ENCODE measurements at regions not wholly inside any gene's neighbourhood (a gene's known extent, or its start where the extent isn't known, plus 50 kb on each side); places are given as distances from the start of the nearest gene placed in this dataset.

GRCh38 chr20:12177657-12178293, 260.1 kb downstream of the BTBD3 start:
- H3K9me3 ChIP-seq (ENCODE audit: low read length), result peaks cover 50% of the 10 kb centered on the region
- no peak overlapping the region for H3K27ac ChIP-seq (ENCODE audit: low read length)
- H3K79me2 ChIP-seq (ENCODE audit: low read length), result no peaks in the 10 kb centered on the region
- H4K20me1 ChIP-seq (ENCODE audit: insufficient read depth, low read depth, low read length), result no peaks in the 10 kb centered on the region
- no peak overlapping the region for H3K4me2 ChIP-seq (ENCODE audit: low read depth, low read length, poor library complexity, severe bottlenecking)
- no peaks in the 10 kb centered on the region for H3K27me3 ChIP-seq (ENCODE audit: low read length)
- no peak overlapping the region for H2AFZ ChIP-seq (ENCODE audit: low read length)
- no peaks in the 10 kb centered on the region for H3K9me2 ChIP-seq (replicated peaks; ENCODE audit: insufficient read depth, low read length)
- H3K4me1 ChIP-seq (ENCODE audit: low read length), result no peaks in the 10 kb centered on the region
- no peak for DNase-seq
- H3K36me3 ChIP-seq (ENCODE audit: insufficient read depth, low read length), result no peaks in the 10 kb centered on the region
- no peak overlapping the region for H3K4me3 ChIP-seq (ENCODE audit: low read length)
- no peak overlapping the region for H3K9ac ChIP-seq (ENCODE audit: low read length)

- Histone ChIP-seq H2AFZ (ENCODE audit: low read length) (no peak overlapping the region), H3K27me3 (ENCODE audit: low read length) (no peaks in the 10 kb centered on the region), H3K4me1 (ENCODE audit: low read length) (no peaks in the 10 kb centered on the region), H3K4me2 (ENCODE audit: low read depth, low read length, poor library complexity, severe bottlenecking) (no peak overlapping the region), H3K4me3 (ENCODE audit: low read length) (no peak overlapping the region), H3K36me3 (ENCODE audit: insufficient read depth, low read length) (no peaks in the 10 kb centered on the region), H3K9ac (ENCODE audit: low read length) (no peak overlapping the region), H3K79me2 (ENCODE audit: low read length) (no peaks in the 10 kb centered on the region), H3K9me2 (replicated peaks; ENCODE audit: insufficient read depth, low read length) (no peaks in the 10 kb centered on the region), H4K20me1 (ENCODE audit: insufficient read depth, low read depth, low read length) (no peaks in the 10 kb centered on the region), H3K9me3 (ENCODE audit: low read length) (peaks cover 45% of the 10 kb centered on the region), H3K27ac (ENCODE audit: low read length) (no peak overlapping the region)
- DNase-seq, result no peak
Observed at GRCh38 chr20:12179692-12180091, 262.0 kb downstream of the BTBD3 start.

- Histone ChIP-seq H3K9me3 (ENCODE audit: low read length) (peaks cover 42% of the 10 kb centered on the region), H3K4me1 (ENCODE audit: low read length) (no peaks in the 10 kb centered on the region), H3K27me3 (ENCODE audit: low read length) (no peaks in the 10 kb centered on the region), H3K9ac (ENCODE audit: low read length) (no peak overlapping the region), H3K9me2 (replicated peaks; ENCODE audit: insufficient read depth, low read length) (no peaks in the 10 kb centered on the region), H4K20me1 (ENCODE audit: insufficient read depth, low read depth, low read length) (no peaks in the 10 kb centered on the region), H3K36me3 (ENCODE audit: insufficient read depth, low read length) (no peaks in the 10 kb centered on the region), H3K79me2 (ENCODE audit: low read length) (no peaks in the 10 kb centered on the region), H3K27ac (ENCODE audit: low read length) (no peak overlapping the region), H3K4me2 (ENCODE audit: low read depth, low read length, poor library complexity, severe bottlenecking) (no peak overlapping the region), H2AFZ (ENCODE audit: low read length) (no peak overlapping the region), H3K4me3 (ENCODE audit: low read length) (no peak overlapping the region)
- DNase-seq, result no peak
Observed at GRCh38 chr20:12180107-12180661, 262.5 kb downstream of the BTBD3 start.

GRCh38 chr20:12198281-12198680, 280.6 kb downstream of the BTBD3 start:
- Histone ChIP-seq H3K4me1 (ENCODE audit: low read length) (no peaks in the 10 kb centered on the region), H3K9me2 (replicated peaks; ENCODE audit: insufficient read depth, low read length) (no peaks in the 10 kb centered on the region), H3K9me3 (ENCODE audit: low read length) (peaks cover 31% of the 10 kb centered on the region), H2AFZ (ENCODE audit: low read length) (no peak overlapping the region), H3K27me3 (ENCODE audit: low read length) (no peaks in the 10 kb centered on the region), H3K79me2 (ENCODE audit: low read length) (no peaks in the 10 kb centered on the region), H3K4me2 (ENCODE audit: low read depth, low read length, poor library complexity, severe bottlenecking) (no peak overlapping the region), H4K20me1 (ENCODE audit: insufficient read depth, low read depth, low read length) (no peaks in the 10 kb centered on the region), H3K9ac (ENCODE audit: low read length) (no peak overlapping the region), H3K36me3 (ENCODE audit: insufficient read depth, low read length) (no peaks in the 10 kb centered on the region), H3K27ac (ENCODE audit: low read length) (no peak overlapping the region), H3K4me3 (ENCODE audit: low read length) (no peak overlapping the region)
- no peak for DNase-seq

- Histone ChIP-seq H3K79me2 (ENCODE audit: low read length) (no peaks in the 10 kb centered on the region), H3K4me3 (ENCODE audit: low read length) (no peak overlapping the region), H3K27me3 (ENCODE audit: low read length) (no peaks in the 10 kb centered on the region), H3K9ac (ENCODE audit: low read length) (no peak overlapping the region), H3K9me3 (ENCODE audit: low read length) (peaks cover 27% of the 10 kb centered on the region), H3K9me2 (replicated peaks; ENCODE audit: insufficient read depth, low read length) (no peaks in the 10 kb centered on the region), H3K27ac (ENCODE audit: low read length) (no peak overlapping the region), H3K36me3 (ENCODE audit: insufficient read depth, low read length) (no peaks in the 10 kb centered on the region), H3K4me2 (ENCODE audit: low read depth, low read length, poor library complexity, severe bottlenecking) (no peak overlapping the region), H3K4me1 (ENCODE audit: low read length) (no peaks in the 10 kb centered on the region), H2AFZ (ENCODE audit: low read length) (no peak overlapping the region), H4K20me1 (ENCODE audit: insufficient read depth, low read depth, low read length) (no peaks in the 10 kb centered on the region)
- no peak for DNase-seq
Observed at GRCh38 chr20:12199703-12200102, 282.0 kb downstream of the BTBD3 start.

- DNase-seq, result no peak
- no peak overlapping the region for H3K4me3 ChIP-seq (ENCODE audit: low read length)
- no peaks in the 10 kb centered on the region for H4K20me1 ChIP-seq (ENCODE audit: insufficient read depth, low read depth, low read length)
- H3K9ac ChIP-seq (ENCODE audit: low read length), result no peak overlapping the region
- H3K27me3 ChIP-seq (ENCODE audit: low read length), result no peaks in the 10 kb centered on the region
- H3K9me2 ChIP-seq (replicated peaks; ENCODE audit: insufficient read depth, low read length), result no peaks in the 10 kb centered on the region
- no peak overlapping the region for H3K27ac ChIP-seq (ENCODE audit: low read length)
- no peaks in the 10 kb centered on the region for H3K79me2 ChIP-seq (ENCODE audit: low read length)
- H2AFZ ChIP-seq (ENCODE audit: low read length), result no peak overlapping the region
- no peak overlapping the region for H3K4me2 ChIP-seq (ENCODE audit: low read depth, low read length, poor library complexity, severe bottlenecking)
- no peaks in the 10 kb centered on the region for H3K4me1 ChIP-seq (ENCODE audit: low read length)
- peaks cover 35% of the 10 kb centered on the region for H3K9me3 ChIP-seq (ENCODE audit: low read length)
- no peaks in the 10 kb centered on the region for H3K36me3 ChIP-seq (ENCODE audit: insufficient read depth, low read length)
Observed at GRCh38 chr20:12201289-12201991, 283.7 kb downstream of the BTBD3 start.

- Histone ChIP-seq H3K4me2 (ENCODE audit: low read depth, low read length, poor library complexity, severe bottlenecking) (no peak overlapping the region), H3K4me3 (ENCODE audit: low read length) (no peak overlapping the region), H3K27me3 (ENCODE audit: low read length) (no peaks in the 10 kb centered on the region), H3K4me1 (ENCODE audit: low read length) (no peaks in the 10 kb centered on the region), H2AFZ (ENCODE audit: low read length) (no peak overlapping the region), H3K27ac (ENCODE audit: low read length) (no peak overlapping the region), H4K20me1 (ENCODE audit: insufficient read depth, low read depth, low read length) (no peaks in the 10 kb centered on the region), H3K9me3 (ENCODE audit: low read length) (peaks cover 25% of the 10 kb centered on the region), H3K9me2 (replicated peaks; ENCODE audit: insufficient read depth, low read length) (no peaks in the 10 kb centered on the region), H3K36me3 (ENCODE audit: insufficient read depth, low read length) (no peaks in the 10 kb centered on the region), H3K79me2 (ENCODE audit: low read length) (no peaks in the 10 kb centered on the region), H3K9ac (ENCODE audit: low read length) (no peak overlapping the region)
- no peak for DNase-seq
Observed at GRCh38 chr20:12203399-12203798, 285.7 kb downstream of the BTBD3 start.

GRCh38 chr20:12203981-12204380, 286.3 kb downstream of the BTBD3 start:
- DNase-seq, result no peak
- H3K9ac ChIP-seq (ENCODE audit: low read length), result no peak overlapping the region
- no peaks in the 10 kb centered on the region for H3K4me1 ChIP-seq (ENCODE audit: low read length)
- no peaks in the 10 kb centered on the region for H3K79me2 ChIP-seq (ENCODE audit: low read length)
- H3K36me3 ChIP-seq (ENCODE audit: insufficient read depth, low read length), result no peaks in the 10 kb centered on the region
- no peak overlapping the region for H3K27ac ChIP-seq (ENCODE audit: low read length)
- no peak overlapping the region for H3K4me2 ChIP-seq (ENCODE audit: low read depth, low read length, poor library complexity, severe bottlenecking)
- no peaks in the 10 kb centered on the region for H3K27me3 ChIP-seq (ENCODE audit: low read length)
- no peak overlapping the region for H3K4me3 ChIP-seq (ENCODE audit: low read length)
- peaks cover 24% of the 10 kb centered on the region for H3K9me3 ChIP-seq (ENCODE audit: low read length)
- no peak overlapping the region for H2AFZ ChIP-seq (ENCODE audit: low read length)
- H3K9me2 ChIP-seq (replicated peaks; ENCODE audit: insufficient read depth, low read length), result no peaks in the 10 kb centered on the region
- H4K20me1 ChIP-seq (ENCODE audit: insufficient read depth, low read depth, low read length), result no peaks in the 10 kb centered on the region
